ENCODE measurements at regions not wholly inside any gene's neighbourhood (a gene's known extent, or its start where the extent isn't known, plus 50 kb on each side); places are given as distances from the start of the nearest gene placed in this dataset.
A peak's percentile ranks its signal among the peaks of the same experiment; 100 is the strongest.

- Histone ChIP-seq H3K4ac (ENCODE audit: low read depth, low read length) (no peak overlapping the region), H3K9me3 (ENCODE audit: control insufficient read depth, low read depth, low read length) (no peaks in the 10 kb centered on the region), H3K18ac (ENCODE audit: insufficient read length, low read depth, low read length) (no peak overlapping the region), H2BK15ac (ENCODE audit: low read depth, low read length) (no peak overlapping the region), H3T11ph (ENCODE audit: low read length) (no peak overlapping the region), H4K8ac (replicated peaks; ENCODE audit: insufficient read length, low read depth, low read length) (no peak overlapping the region), H3K27me3 (ENCODE audit: insufficient read depth, low read length) (no peaks in the 10 kb centered on the region), H4K5ac (ENCODE audit: insufficient read length, low read depth, low read length) (no peak overlapping the region), H3K14ac (ENCODE audit: insufficient read depth, low read length) (0 out of 2 replicates have a peak overlapping the region, but pooled peaks have one; percentile 29), H4K91ac (ENCODE audit: insufficient read length, low read depth, low read length) (no peak overlapping the region), H4K20me1 (ENCODE audit: control insufficient read depth, insufficient read depth, insufficient read length) (no peaks in the 10 kb centered on the region), H3K79me2 (ENCODE audit: insufficient read depth, low read length) (no peaks in the 10 kb centered on the region), H3K27ac (ENCODE audit: insufficient read length, low read depth, low read length) (no peak overlapping the region), H3K9ac (ENCODE audit: extremely low read depth, insufficient read length, low read length) (no peak overlapping the region), H2BK120ac (ENCODE audit: low read depth, low read length, poor library complexity, severe bottlenecking) (no peak overlapping the region), H3K4me1 (ENCODE audit: insufficient read depth, low read length) (no peaks in the 10 kb centered on the region), H3K4me2 (ENCODE audit: insufficient read depth, insufficient read length, low read length) (no peak overlapping the region), H2BK5ac (ENCODE audit: insufficient read length, low read length) (no peak overlapping the region), H2BK20ac (ENCODE audit: low read depth, low read length, poor library complexity, severe bottlenecking) (no peak overlapping the region), H3K23me2 (ENCODE audit: insufficient read length, low read depth, low read length, poor library complexity, severe bottlenecking) (no peaks in the 10 kb centered on the region), H3K79me1 (ENCODE audit: insufficient read depth, low read depth, low read length, poor library complexity, severe bottlenecking) (no peaks in the 10 kb centered on the region), H2BK12ac (ENCODE audit: insufficient read length, low read depth, low read length) (no peak overlapping the region), H2AK5ac (ENCODE audit: insufficient read length, low read length) (no peak overlapping the region), H3K56ac (ENCODE audit: insufficient read length, low read depth, low read length) (no peak overlapping the region), H3K23ac (ENCODE audit: insufficient read length, low read depth, low read length) (no peak overlapping the region), H2AFZ (ENCODE audit: low read length) (peak overlapping the region; percentile 34)
- no peaks in the 10 kb centered on the region for H3K9me3 Mint-ChIP-seq
- H3K4me1 Mint-ChIP-seq: peaks cover 13% of the 10 kb centered on the region in 2 experiments
- H3K27ac Mint-ChIP-seq: peak overlapping the region in 2 of 3 experiments; percentile 16 to 79; a peak in 3 of 7 replicates
- no peaks in the 10 kb centered on the region; the same call in 1 of the 2 replicates for H3K27me3 Mint-ChIP-seq (ENCODE audit: low read depth)
- DNase-seq: no peak
- no peak for TF ChIP-seq CTCF (conservative IDR thresholded peaks at IDR 0.05)
- no peaks in the 10 kb centered on the region for H3K36me3 Mint-ChIP-seq (ENCODE audit: insufficient read depth in 1 of 3, low read depth in 3 of 3)
- no CpG with 5 or more reads among the region's 8 CpGs for WGBS (ENCODE audit: extremely low coverage, insufficient read length, low lambda C conversion rate)
- no peak overlapping the region for H3K4me3 Mint-ChIP-seq
These were observed 63.6 kb upstream of the FLT1 start for GRCh38 chr13:28558567-28558966.

Measured in H9 (cell line).